Liver (tissue), 8 donors: ENCODE measurements at regions not wholly inside any gene's neighbourhood (a gene's known extent, or its start where the extent isn't known, plus 50 kb on each side); places are given as distances from the start of the nearest gene placed in this dataset.

Experiments
- DNase-seq: peaks from one replicate; pipeline ENCODE4 v3.0.0-alpha.2; 2017; ENCODE audit warnings: low spot score
- H3K27ac ChIP-seq, 2 donors: one replicate each; pipeline ENCODE4 v1.7.0; 2013; ENCODE audit warnings: inconsistent platforms in 2 of 2, low read length in 2 of 2, control low read depth in 1 of 2, low read depth in 1 of 2, mild to moderate bottlenecking in 1 of 2
- H3K27me3 ChIP-seq, 4 donors: one replicate each; pipeline versions ENCODE4 v1.6.1 to v1.7.0; 2013; ENCODE audit warnings: low read length in 3 of 4, inconsistent platforms in 1 of 4, mild to moderate bottlenecking in 1 of 4, moderate library complexity in 1 of 4; ENCODE audit not compliant: control insufficient read depth in 4 of 4, insufficient read depth in 4 of 4
- H3K36me3 ChIP-seq, 4 donors: one replicate each; pipeline versions ENCODE4 v1.6.1 to v1.7.0; 2013; ENCODE audit warnings: low read length in 3 of 4, mild to moderate bottlenecking in 3 of 4, low read depth in 1 of 4, moderate library complexity in 1 of 4; ENCODE audit not compliant: control insufficient read depth in 4 of 4, insufficient read depth in 3 of 4
- H3K4me1 ChIP-seq, 4 donors: one replicate each; pipeline versions ENCODE4 v1.6.1 to v1.7.0; 2013; ENCODE audit warnings: low read length in 3 of 4, mild to moderate bottlenecking in 3 of 4, moderate library complexity in 1 of 4; ENCODE audit not compliant: control insufficient read depth in 4 of 4, insufficient read depth in 4 of 4
- H3K4me3 ChIP-seq, 3 donors: one replicate each; pipeline versions ENCODE4 v1.6.1 to v1.7.0; 2013; ENCODE audit warnings: low read length in 3 of 3, control low read depth in 1 of 3, low read depth in 1 of 3, mild to moderate bottlenecking in 1 of 3
- H3K9ac ChIP-seq, 2 donors: one replicate each; pipeline ENCODE4 v1.7.0; 2013; ENCODE audit warnings: low read length in 2 of 2, mild to moderate bottlenecking in 2 of 2, moderate library complexity in 2 of 2, control low read depth in 1 of 2, low read depth in 1 of 2
- H3K9me3 ChIP-seq, 4 donors: one replicate each; pipeline versions ENCODE4 v1.6.1 to v1.7.0; 2013; ENCODE audit warnings: low read length in 3 of 4; ENCODE audit not compliant: control insufficient read depth in 4 of 4
- CTCF ChIP-seq: fragments of 150-350 bp; IDR thresholded peaks from 2 replicates; pipeline ENCODE4 v1.5.1; 2017; ENCODE audit warnings: improper control_type of control experiment, low read depth, low read length; ENCODE audit not compliant: missing input control
- FOXA1 ChIP-seq: IDR thresholded peaks from 2 replicates; pipeline ENCODE4 v1.6.1; 2016; ENCODE audit warnings: antibody characterized with exemption
- FOXA2 ChIP-seq: IDR thresholded peaks from 2 replicates; pipeline ENCODE4 v1.6.1; 2016; ENCODE audit warnings: antibody characterized with exemption
- HNF4A ChIP-seq, 2 donors: conservative IDR thresholded peaks; 2 replicates each; pipeline ENCODE4 v1.6.1; 2016; ENCODE audit warnings: antibody characterized with exemption in 2 of 2, mild to moderate bottlenecking in 2 of 2
- HNF4G ChIP-seq: IDR thresholded peaks from 2 replicates; pipeline ENCODE4 v1.6.1; 2016; ENCODE audit warnings: antibody characterized with exemption
- NR2F2 ChIP-seq: IDR thresholded peaks from 2 replicates; pipeline ENCODE4 v1.6.1; 2016; ENCODE audit warnings: antibody characterized with exemption
- RAD21 ChIP-seq, 2 donors: IDR thresholded peaks; 2 replicates each; pipeline ENCODE4 v1.6.1; 2016; ENCODE audit warnings: antibody characterized with exemption in 2 of 2, mild to moderate bottlenecking in 2 of 2
- RXRA ChIP-seq, 2 donors: IDR thresholded peaks; 2 replicates each; pipeline ENCODE4 v1.6.1; 2017 to 2018; ENCODE audit warnings: antibody characterized with exemption in 2 of 2, mild to moderate bottlenecking in 1 of 2
- SP1 ChIP-seq: IDR thresholded peaks from 2 replicates; pipeline ENCODE4 v1.6.1; 2018; ENCODE audit warnings: antibody characterized with exemption, mild to moderate bottlenecking
- TAF1 ChIP-seq: conservative IDR thresholded peaks from 2 replicates; pipeline ENCODE4 v1.6.1; 2016; ENCODE audit warnings: antibody characterized with exemption, mild to moderate bottlenecking
- ZBTB33 ChIP-seq: IDR thresholded peaks from 2 replicates; pipeline ENCODE4 v1.6.1; 2016; ENCODE audit warnings: antibody characterized with exemption
- WGBS: extraction: QIAGEN DNeasy Blood & Tissue Kit; methylation state at CpG from one replicate; pipeline ENCODE4 v1.1.7; 2013; 5-methylcytosine and 5-hydroxymethylcytosine counted together
- TF ChIP-seq, protein P1 (sequence below): IDR thresholded peaks from 2 replicates; pipeline ENCODE4 v1.6.1; 2016; ENCODE audit warnings: antibody characterized with exemption
- TF ChIP-seq, protein P2 (sequence below): IDR thresholded peaks from 2 replicates; pipeline ENCODE4 v1.6.1; 2016; ENCODE audit warnings: antibody characterized with exemption
- TF ChIP-seq, protein P3 (sequence below): IDR thresholded peaks from 2 replicates; pipeline ENCODE4 v1.6.1; 2016; ENCODE audit warnings: antibody characterized with exemption, mild to moderate bottlenecking
- donor health status: healthy.
- donor health status: healthy.
- donor health status: healthy.
- donor health status: healthy.
- donor health status: healthy.

DNA sequence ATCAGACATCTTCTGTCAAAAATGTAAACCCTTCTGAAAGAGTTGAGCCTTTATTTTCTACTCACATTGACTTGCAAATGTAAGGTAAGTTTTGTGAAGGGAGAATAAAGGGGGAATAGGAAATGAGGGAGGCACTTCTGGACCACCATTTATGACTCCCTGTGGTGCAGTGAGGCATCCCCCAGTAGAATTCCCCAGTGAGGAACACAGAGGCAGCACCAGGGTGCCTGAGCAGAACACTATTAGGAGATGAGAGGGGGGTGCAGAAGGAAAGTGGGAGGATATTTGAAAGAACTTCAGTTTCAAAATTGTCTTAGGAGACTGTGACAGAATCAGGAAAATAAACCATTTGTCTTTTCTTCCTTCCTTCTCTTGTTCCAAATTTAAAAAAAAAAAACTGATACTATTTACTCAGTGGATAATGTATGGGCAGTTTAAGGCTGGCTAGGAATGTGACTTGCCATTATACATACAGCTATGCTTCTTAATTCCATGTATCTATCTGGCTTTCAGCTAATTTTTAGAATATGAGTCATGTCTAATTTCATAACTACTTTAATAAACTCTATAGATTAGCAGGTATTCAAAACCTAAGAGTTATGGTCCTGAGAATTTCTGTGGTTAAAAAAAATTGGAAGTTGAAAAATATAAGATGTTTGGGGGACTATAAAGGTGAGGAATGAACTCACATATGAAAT is 478.1 kb upstream of the CHAC2 start:
- no peaks in the 10 kb centered on the region for H3K9me3 ChIP-seq
- no peaks in the 10 kb centered on the region for H3K36me3 ChIP-seq
- H3K9ac ChIP-seq, result no peak overlapping the region
- no peak for DNase-seq
- H3K4me1 ChIP-seq, result no peaks in the 10 kb centered on the region
- no peaks in the 10 kb centered on the region for H3K27me3 ChIP-seq
- H3K27ac ChIP-seq, result no peak overlapping the region
- no peak overlapping the region for H3K4me3 ChIP-seq
- TF ChIP-seq TAF1, result no peak

- no peak overlapping the region for H3K4me3 ChIP-seq
- TF ChIP-seq FOXA1 (no peak), NR2F2 (no peak), SP1 (no peak), TAF1 (no peak), ZBTB33 (no peak), RXRA (IDR thresholded peaks at IDR 0.05) (no peak), HNF4G (no peak), RAD21 (IDR thresholded peaks at IDR 0.05) (no peak), CTCF (no peak), HNF4A (conservative IDR thresholded peaks at IDR 0.05) (no peak)
- TF ChIP-seq, protein P1, sequence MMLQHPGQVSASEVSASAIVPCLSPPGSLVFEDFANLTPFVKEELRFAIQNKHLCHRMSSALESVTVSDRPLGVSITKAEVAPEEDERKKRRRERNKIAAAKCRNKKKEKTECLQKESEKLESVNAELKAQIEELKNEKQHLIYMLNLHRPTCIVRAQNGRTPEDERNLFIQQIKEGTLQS, result no peak
- TF ChIP-seq, protein P2, sequence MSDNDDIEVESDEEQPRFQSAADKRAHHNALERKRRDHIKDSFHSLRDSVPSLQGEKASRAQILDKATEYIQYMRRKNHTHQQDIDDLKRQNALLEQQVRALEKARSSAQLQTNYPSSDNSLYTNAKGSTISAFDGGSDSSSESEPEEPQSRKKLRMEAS, result no peak
- no peaks in the 10 kb centered on the region for H3K9me3 ChIP-seq
- no peak overlapping the region for H3K9ac ChIP-seq
- no peaks in the 10 kb centered on the region for H3K4me1 ChIP-seq
- no peak overlapping the region for H3K27ac ChIP-seq
- no peaks in the 10 kb centered on the region for H3K36me3 ChIP-seq
- no peak for DNase-seq
- 74% methylated on average over 2 of the region's 2 CpGs for WGBS
- H3K27me3 ChIP-seq, result no peaks in the 10 kb centered on the region
These were observed 481.3 kb upstream of the CHAC2 start for GRCh38 chr2:53286345-53286744.

DNA sequence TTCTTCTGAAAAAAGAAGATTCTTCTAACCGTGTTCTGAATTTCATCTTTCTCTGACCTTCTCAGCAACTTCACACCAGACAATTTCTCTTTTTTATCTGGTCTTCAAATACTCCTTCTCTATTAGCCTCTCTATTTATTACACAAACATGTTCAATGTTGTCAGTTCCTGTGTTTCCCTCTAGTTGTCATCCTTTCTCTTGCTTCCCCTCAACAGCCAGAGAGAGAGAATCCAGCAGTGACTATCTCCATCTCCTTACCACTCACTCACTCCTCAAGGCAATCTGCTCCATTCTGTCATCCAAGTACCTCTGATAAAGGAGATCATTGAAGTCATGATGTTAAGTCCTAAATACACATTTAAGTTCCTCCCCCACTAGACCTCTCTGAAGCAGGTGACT is 491.9 kb upstream of the CHAC2 start:
- TF ChIP-seq, protein P3, sequence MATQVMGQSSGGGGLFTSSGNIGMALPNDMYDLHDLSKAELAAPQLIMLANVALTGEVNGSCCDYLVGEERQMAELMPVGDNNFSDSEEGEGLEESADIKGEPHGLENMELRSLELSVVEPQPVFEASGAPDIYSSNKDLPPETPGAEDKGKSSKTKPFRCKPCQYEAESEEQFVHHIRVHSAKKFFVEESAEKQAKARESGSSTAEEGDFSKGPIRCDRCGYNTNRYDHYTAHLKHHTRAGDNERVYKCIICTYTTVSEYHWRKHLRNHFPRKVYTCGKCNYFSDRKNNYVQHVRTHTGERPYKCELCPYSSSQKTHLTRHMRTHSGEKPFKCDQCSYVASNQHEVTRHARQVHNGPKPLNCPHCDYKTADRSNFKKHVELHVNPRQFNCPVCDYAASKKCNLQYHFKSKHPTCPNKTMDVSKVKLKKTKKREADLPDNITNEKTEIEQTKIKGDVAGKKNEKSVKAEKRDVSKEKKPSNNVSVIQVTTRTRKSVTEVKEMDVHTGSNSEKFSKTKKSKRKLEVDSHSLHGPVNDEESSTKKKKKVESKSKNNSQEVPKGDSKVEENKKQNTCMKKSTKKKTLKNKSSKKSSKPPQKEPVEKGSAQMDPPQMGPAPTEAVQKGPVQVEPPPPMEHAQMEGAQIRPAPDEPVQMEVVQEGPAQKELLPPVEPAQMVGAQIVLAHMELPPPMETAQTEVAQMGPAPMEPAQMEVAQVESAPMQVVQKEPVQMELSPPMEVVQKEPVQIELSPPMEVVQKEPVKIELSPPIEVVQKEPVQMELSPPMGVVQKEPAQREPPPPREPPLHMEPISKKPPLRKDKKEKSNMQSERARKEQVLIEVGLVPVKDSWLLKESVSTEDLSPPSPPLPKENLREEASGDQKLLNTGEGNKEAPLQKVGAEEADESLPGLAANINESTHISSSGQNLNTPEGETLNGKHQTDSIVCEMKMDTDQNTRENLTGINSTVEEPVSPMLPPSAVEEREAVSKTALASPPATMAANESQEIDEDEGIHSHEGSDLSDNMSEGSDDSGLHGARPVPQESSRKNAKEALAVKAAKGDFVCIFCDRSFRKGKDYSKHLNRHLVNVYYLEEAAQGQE, result no peak
- TF ChIP-seq, protein P2, result no peak
- no peak for TF ChIP-seq FOXA2
- Histone ChIP-seq H3K27ac (no peak overlapping the region), H3K36me3 (no peaks in the 10 kb centered on the region), H3K9me3 (peaks cover 0 to 3% (median 0%) of the 10 kb centered on the region in 4 donors), H3K9ac (no peak overlapping the region), H3K27me3 (peaks cover 0 to 3% (median 0%) of the 10 kb centered on the region in 4 donors), H3K4me1 (no peaks in the 10 kb centered on the region), H3K4me3 (no peak overlapping the region)
- no peak for DNase-seq
- 72% methylated on average over 1 of the region's 1 CpG for WGBS
